ENCODE measurements at regions not wholly inside any gene's neighbourhood (a gene's known extent, or its start where the extent isn't known, plus 50 kb on each side); places are given as distances from the start of the nearest gene placed in this dataset.

- POLR2A ChIA-PET, result no interaction called here
- no peaks in the 10 kb centered on the region for H3K36me3 ChIP-seq (ENCODE audit: control insufficient read depth in 1 of 2, insufficient read depth in 2 of 2, low read length in 2 of 2)
- CTCF ChIA-PET, result no interaction called here
- no peak overlapping the region for H3K27ac ChIP-seq (ENCODE audit: low read depth, low read length)
- no peak for TF ChIP-seq CEBPB (IDR thresholded peaks at IDR 0.05; ENCODE audit: low read depth)
- no peak for TF ChIP-seq ZNF274 (IDR thresholded peaks at IDR 0.05; ENCODE audit: low read depth, low read length)
- TF ChIP-seq ATF3 (IDR thresholded peaks at IDR 0.05), result no peak
- no peak for TF ChIP-seq JUND (IDR thresholded peaks at IDR 0.05)
- TF ChIP-seq CBX3 (IDR thresholded peaks at IDR 0.05; ENCODE audit: low read depth), result no peak
- TF ChIP-seq RAD21 (IDR thresholded peaks at IDR 0.05; ENCODE audit: low read depth), result no peak
- TF ChIP-seq POLR2AphosphoS5 (IDR thresholded peaks at IDR 0.05; ENCODE audit: low read depth, low read length), result no peak
- TF ChIP-seq SIN3A (IDR thresholded peaks at IDR 0.05; ENCODE audit: low read depth), result no peak
- no peak for TF ChIP-seq CTCF (IDR thresholded peaks at IDR 0.05 in 2 of 3, conservative IDR thresholded peaks at IDR 0.05 in 1 of 3; ENCODE audit: borderline replicate concordance in 1 of 3, insufficient read depth in 1 of 3, low read depth in 2 of 3, low read length in 2 of 3)
- no peaks in the 10 kb centered on the region for H3K9me2 ChIP-seq (ENCODE audit: insufficient read depth)
- no TSS peak for BruUV-seq (replicated peaks)
- no peak overlapping the region for H2AFZ ChIP-seq (ENCODE audit: low read depth, low read length, poor library complexity, severe bottlenecking)
- intact Hi-C loops (cut with micrococcal nuclease), result no loop called here
- no peak overlapping the region for H3K9ac ChIP-seq (ENCODE audit: low read length)
- H3K79me2 ChIP-seq (ENCODE audit: insufficient read depth, low read length), result no peaks in the 10 kb centered on the region
- no peaks in the 10 kb centered on the region for H3K9me3 ChIP-seq (ENCODE audit: control insufficient read depth in 1 of 2, insufficient read depth in 1 of 2, low read depth in 1 of 2, low read length in 2 of 2)
- no peak for DNase-seq (ENCODE audit: low read depth, low spot score)
- ATAC-seq, result no peak
- no peak overlapping the region for H3K4me3 ChIP-seq (replicated peaks in 1 of 2; ENCODE audit: low read depth in 1 of 2, low read length in 2 of 2)
- RAD21 ChIA-PET (ENCODE audit: low non-redundant PET in 1 of 2, low total read pairs in 2 of 2, uncharacterized antibody in 2 of 2, unreplicated experiment in 2 of 2), result no interaction called here
- no peaks in the 10 kb centered on the region for H3K27me3 ChIP-seq (ENCODE audit: insufficient read depth, low read length)
- no peak overlapping the region for H3K4me2 ChIP-seq (ENCODE audit: low read length)
- H3K4me1 ChIP-seq (ENCODE audit: control insufficient read depth in 1 of 2, insufficient read depth in 2 of 2, low read length in 2 of 2), result no peaks in the 10 kb centered on the region
- H4K20me1 ChIP-seq (ENCODE audit: insufficient read depth), result no peaks in the 10 kb centered on the region
These were observed 398.1 kb downstream of the MAN2A1 start for GRCh38 chr5:110087829-110088228.
